GM23248 (cell line): ENCODE measurements at regions not wholly inside any gene's neighbourhood (a gene's known extent, or its start where the extent isn't known, plus 50 kb on each side); places are given as distances from the start of the nearest gene placed in this dataset.
"Not testable (repeated sequence)": the region's sequence is repeated elsewhere in the genome, so short reads cannot be mapped to it uniquely, and the experiment has no call there.

Source experiments
- DNase-seq: peaks from one replicate; pipeline ENCODE4 v3.0.0-alpha.2; 2015
- H2AFZ ChIP-seq: fragments of 200-600 bp; sonication (generic); 2 replicates; pipeline ENCODE4 v1.6.1; 2016; ENCODE audit warnings: antibody characterized with exemption
- H3F3A ChIP-seq: fragments of 200-600 bp; sonication (generic); 2 replicates; pipeline ENCODE4 v1.6.1; 2016; ENCODE audit warnings: mild to moderate bottlenecking, antibody characterized with exemption, mixed run types; ENCODE audit not compliant: insufficient read depth
- H3K27ac ChIP-seq: fragments of 200-600 bp; sonication (generic); 2 replicates; pipeline ENCODE4 v1.5.1; 2016; ENCODE audit warnings: mild to moderate bottlenecking
- H3K27me3 ChIP-seq: fragments of 200-600 bp; sonication (generic); replicated peaks from 2 replicates; pipeline ENCODE4 v1.6.1; 2016; ENCODE audit warnings: mild to moderate bottlenecking; ENCODE audit not compliant: insufficient read depth
- H3K36me3 ChIP-seq: fragments of 200-600 bp; sonication (generic); 2 replicates; pipeline ENCODE4 v1.6.1; 2016; ENCODE audit warnings: low read depth, mild to moderate bottlenecking
- H3K4me1 ChIP-seq: fragments of 200-600 bp; sonication (generic); 2 replicates; pipeline ENCODE4 v1.6.1; 2016; ENCODE audit warnings: mild to moderate bottlenecking; ENCODE audit not compliant: insufficient read depth
- H3K4me2 ChIP-seq: fragments of 200-600 bp; sonication (generic); one replicate; pipeline ENCODE4 v1.6.1; 2016; ENCODE audit warnings: mild to moderate bottlenecking; ENCODE audit not compliant: unreplicated experiment
- H3K4me3 ChIP-seq: fragments of 200-600 bp; sonication (generic); 2 replicates; pipeline ENCODE4 v1.5.1; 2016; ENCODE audit warnings: mild to moderate bottlenecking
- H3K79me2 ChIP-seq: fragments of 200-600 bp; sonication (generic); 2 replicates; pipeline ENCODE4 v1.6.1; 2016; ENCODE audit warnings: mild to moderate bottlenecking; ENCODE audit not compliant: insufficient read depth
- H3K9ac ChIP-seq: fragments of 200-600 bp; sonication (generic); 2 replicates; pipeline ENCODE4 v1.6.1; 2016; ENCODE audit warnings: mild to moderate bottlenecking
- H3K9me2 ChIP-seq: fragments of 200-600 bp; sonication (generic); 2 replicates; pipeline ENCODE4 v1.6.1; 2016; ENCODE audit warnings: mixed run types, mild to moderate bottlenecking, moderate library complexity; ENCODE audit not compliant: insufficient read depth
- H3K9me3 ChIP-seq: fragments of 200-600 bp; sonication (generic); one replicate; pipeline ENCODE4 v1.6.1; 2017; ENCODE audit warnings: low read depth
- H4K20me1 ChIP-seq: fragments of 200-600 bp; sonication (generic); 2 replicates; pipeline ENCODE4 v1.6.0; 2016; ENCODE audit not compliant: insufficient read depth
- EZH2 ChIP-seq: fragments of 200-600 bp; sonication (generic); IDR thresholded peaks from 2 replicates; pipeline ENCODE4 v1.6.1; 2018; ENCODE audit warnings: antibody characterized with exemption, mild to moderate bottlenecking; ENCODE audit not compliant: insufficient read depth, poor library complexity, severe bottlenecking
- EZH2phosphoT487 ChIP-seq: fragments of 200-600 bp; sonication (generic); IDR thresholded peaks from 2 replicates; pipeline ENCODE4 v1.6.1; 2018; ENCODE audit warnings: antibody characterized with exemption, moderate library complexity, mild to moderate bottlenecking, low read depth; ENCODE audit not compliant: insufficient read depth
- WGBS, 2 experiments: methylation state at CpG; one replicate each; pipeline ENCODE4 v1.1.6; 2015 to 2017; ENCODE audit warnings: low lambda C conversion rate in 2 of 2, low coverage in 1 of 2; ENCODE audit errors: missing lambda C conversion rate in 2 of 2; 5-methylcytosine and 5-hydroxymethylcytosine counted together
- in situ Hi-C: fragments of 300-500 bp; cut with MboI; formaldehyde crosslinking; loops from 2 replicates; pipeline ENCODE4 v1.15.0; 2020

DNA sequence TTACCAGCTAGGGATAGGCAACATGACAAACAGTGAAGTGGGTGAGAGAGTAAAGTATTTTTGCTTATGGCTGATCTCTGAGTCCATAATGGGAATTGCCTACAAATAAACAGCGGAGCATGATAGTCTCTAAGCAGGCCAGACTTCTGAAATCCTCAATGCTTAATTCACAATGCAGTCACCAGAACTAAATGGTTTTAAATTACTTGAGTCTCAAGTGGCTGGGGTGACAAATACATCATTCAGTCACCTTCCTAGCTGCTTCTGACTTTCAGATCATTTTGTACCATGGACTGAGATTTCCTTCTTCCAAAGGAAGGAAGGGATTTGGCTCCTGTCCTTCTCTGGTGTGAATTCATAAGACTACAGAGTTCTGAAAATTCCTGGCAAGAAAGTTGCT is 82.8 kb upstream of the RMP24 start:
- H3K4me3 ChIP-seq: no peak overlapping the region
- WGBS, 2 experiments: 46 to 63% methylated on average over 1 of the region's 1 CpG
- no peak for DNase-seq
- H3K27me3 ChIP-seq: no peaks in the 10 kb centered on the region; the same call in 1 of the 2 replicates
- in situ Hi-C loops: loop anchor here (25.0 kb wide), 1 partner anchor 102 kb away; no protein-coding TSS in a partner anchor
- H3K4me1 ChIP-seq: no peaks in the 10 kb centered on the region
- no peak overlapping the region for H3K9ac ChIP-seq
- no peak overlapping the region for H3K27ac ChIP-seq
- TF ChIP-seq EZH2 (no peak), EZH2phosphoT487 (no peak)
- H3K4me2 ChIP-seq: no peak overlapping the region
- no peaks in the 10 kb centered on the region for H3K36me3 ChIP-seq
- H3K79me2 ChIP-seq: no peaks in the 10 kb centered on the region
- no peaks in the 10 kb centered on the region for H4K20me1 ChIP-seq
- H3K9me3 ChIP-seq: no peaks in the 10 kb centered on the region
- no peak overlapping the region for H2AFZ ChIP-seq
- no peaks in the 10 kb centered on the region for H3F3A ChIP-seq
- no peaks in the 10 kb centered on the region for H3K9me2 ChIP-seq

DNA sequence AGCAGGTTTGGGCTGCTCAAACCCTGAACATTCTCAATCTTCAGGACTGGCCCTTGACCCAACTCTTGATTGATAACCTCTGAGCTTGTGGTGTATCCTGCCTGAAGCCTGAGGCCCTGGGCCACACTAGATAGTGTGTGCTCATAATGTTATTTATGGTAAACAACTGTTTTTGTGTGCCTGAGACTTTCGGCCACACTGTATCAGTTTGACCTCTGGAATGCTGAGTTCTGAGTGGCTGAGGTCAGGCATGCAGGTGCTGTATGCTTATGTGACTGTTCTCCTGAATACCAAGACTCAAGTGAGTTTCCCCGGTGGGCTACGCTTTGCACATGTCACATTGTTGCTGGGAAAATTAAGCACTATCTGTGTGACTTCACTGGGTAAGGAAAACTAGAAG is 82.2 kb upstream of the RMP24 start:
- Histone ChIP-seq H3K9me3 (no peaks in the 10 kb centered on the region), H3K27me3 (no peaks in the 10 kb centered on the region; the same call in 1 of the 2 replicates), H3K4me1 (no peaks in the 10 kb centered on the region), H3K27ac (no peak overlapping the region), H2AFZ (no peak overlapping the region), H3K36me3 (no peaks in the 10 kb centered on the region), H3K4me3 (no peak overlapping the region), H3F3A (no peaks in the 10 kb centered on the region), H4K20me1 (no peaks in the 10 kb centered on the region), H3K4me2 (no peak overlapping the region), H3K9me2 (no peaks in the 10 kb centered on the region), H3K79me2 (no peaks in the 10 kb centered on the region), H3K9ac (no peak overlapping the region)
- 15 to 31% methylated on average over 3 of the region's 3 CpGs for WGBS, 2 experiments
- in situ Hi-C loops: loop anchor here (25.0 kb wide), 1 partner anchor 103 kb away; no protein-coding TSS in a partner anchor
- TF ChIP-seq EZH2phosphoT487 (no peak), EZH2 (no peak)
- DNase-seq: no peak

DNA sequence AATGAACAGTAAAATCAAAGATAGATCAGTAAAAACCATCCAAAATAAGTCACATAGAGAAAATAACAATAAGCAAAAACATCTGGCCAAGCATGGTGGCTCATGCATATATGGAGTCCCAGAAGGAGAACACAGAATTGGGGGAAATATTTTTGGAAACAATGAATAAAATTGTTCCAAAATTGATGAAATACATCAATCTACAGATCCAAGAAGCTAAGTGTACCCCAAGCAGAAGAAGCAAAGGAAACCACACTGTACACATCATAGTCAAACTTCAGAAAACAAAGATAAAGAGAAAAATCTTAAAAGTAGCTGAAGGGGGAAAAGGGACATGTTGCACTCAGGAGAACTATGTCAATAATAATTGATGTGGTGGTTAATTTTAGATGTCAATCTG is 80.4 kb upstream of the RMP24 start:
- H3K27me3 ChIP-seq: no peaks in the 10 kb centered on the region; the same call in 1 of the 2 replicates
- H3K9ac ChIP-seq: no peak overlapping the region
- DNase-seq: no peak
- H4K20me1 ChIP-seq: no peaks in the 10 kb centered on the region
- no peak overlapping the region for H2AFZ ChIP-seq
- H3K36me3 ChIP-seq: no peaks in the 10 kb centered on the region
- TF ChIP-seq EZH2phosphoT487: no peak
- TF ChIP-seq EZH2: no peak
- no peaks in the 10 kb centered on the region for H3K9me3 ChIP-seq
- no peaks in the 10 kb centered on the region for H3K9me2 ChIP-seq
- H3K4me2 ChIP-seq: no peak overlapping the region
- no peak overlapping the region for H3K4me3 ChIP-seq
- no peaks in the 10 kb centered on the region for H3K4me1 ChIP-seq
- H3K27ac ChIP-seq: no peak overlapping the region
- H3K79me2 ChIP-seq: no peaks in the 10 kb centered on the region
- H3F3A ChIP-seq: no peaks in the 10 kb centered on the region
- in situ Hi-C loops: loop anchor here (25.0 kb wide), 1 partner anchor 105 kb away; no protein-coding TSS in a partner anchor

DNA sequence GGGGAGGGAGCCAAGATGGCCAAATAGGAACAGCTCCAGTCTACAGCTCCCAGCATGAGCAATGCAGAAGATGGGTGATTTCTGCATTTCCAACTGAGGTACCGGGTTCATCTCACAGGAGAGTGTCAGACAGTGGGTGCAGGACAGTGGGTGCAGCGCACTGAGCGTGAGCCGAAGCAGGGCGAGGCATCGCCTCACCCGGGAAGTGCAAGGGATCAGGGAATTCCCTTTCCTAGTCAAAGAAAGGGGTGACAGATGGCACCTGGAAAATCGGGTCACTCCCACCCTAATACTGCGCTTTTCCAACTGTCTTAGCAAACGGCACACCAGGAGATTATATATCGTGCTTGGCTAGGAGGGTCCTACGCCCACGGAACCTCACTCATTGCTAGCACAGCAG is 75.0 kb upstream of the RMP24 start:
- not testable (repeated sequence) for H3K36me3 ChIP-seq, H3K79me2 ChIP-seq, H3K4me2 ChIP-seq, H3K4me3 ChIP-seq, H2AFZ ChIP-seq, H3K27ac ChIP-seq, H3K9ac ChIP-seq, DNase-seq, H3F3A ChIP-seq, H3K4me1 ChIP-seq, H3K27me3 ChIP-seq, H4K20me1 ChIP-seq, H3K9me3 ChIP-seq, H3K9me2 ChIP-seq
- in situ Hi-C loops: loop anchor here (5.0 to 25.0 kb wide), 2 partner anchors 50 to 110 kb away; no protein-coding TSS in a partner anchor
- 50 to 56% methylated on average over 13 of the region's 13 CpGs for WGBS, 2 experiments

DNA sequence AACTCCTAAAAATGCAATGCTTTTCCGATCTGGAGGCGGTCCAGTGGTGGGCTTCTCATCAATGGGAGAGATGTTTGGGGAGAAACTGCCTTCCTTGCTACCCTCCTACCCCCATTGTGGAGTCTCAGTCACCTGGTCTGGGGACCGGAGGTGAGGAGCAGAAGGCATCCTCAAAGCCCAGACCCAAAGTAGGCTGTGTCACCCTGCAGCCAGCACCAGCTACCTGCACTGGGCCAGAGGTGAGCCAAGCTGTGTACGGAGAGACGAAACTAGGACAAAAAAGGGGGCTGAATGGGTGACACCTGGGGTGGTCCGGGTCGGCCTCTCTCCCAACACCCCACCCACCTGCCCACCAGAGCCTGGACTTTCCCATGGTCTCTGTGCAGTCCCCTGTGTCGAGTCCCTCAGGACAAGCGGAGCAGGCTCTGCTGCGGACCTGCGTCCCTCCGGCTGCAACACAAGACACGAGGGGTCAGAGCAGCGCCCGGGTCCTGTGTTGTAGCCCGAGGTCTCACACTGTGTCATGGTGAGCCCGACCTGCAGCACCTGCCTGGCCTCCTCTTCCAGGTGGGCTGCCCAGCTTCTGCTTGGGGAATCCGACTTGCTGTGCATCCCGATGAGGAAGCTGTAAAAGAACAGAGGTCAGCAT is 68.0 kb upstream of the RMP24 start:
- Histone ChIP-seq H3K79me2 (no peaks in the 10 kb centered on the region), H3K27ac (no peak overlapping the region), H3F3A (no peaks in the 10 kb centered on the region), H3K9me3 (no peaks in the 10 kb centered on the region), H3K27me3 (no peaks in the 10 kb centered on the region), H3K36me3 (no peaks in the 10 kb centered on the region), H3K4me1 (no peaks in the 10 kb centered on the region), H3K9me2 (no peaks in the 10 kb centered on the region), H2AFZ (no peak overlapping the region), H4K20me1 (no peaks in the 10 kb centered on the region), H3K4me2 (no peak overlapping the region), H3K4me3 (no peak overlapping the region), H3K9ac (no peak overlapping the region)
- in situ Hi-C loops: no loop called here
- 57% methylated on average over 19 of the region's 19 CpGs for WGBS, 2 experiments
- no peak for DNase-seq
- TF ChIP-seq EZH2phosphoT487: no peak
